ENCODE measurements at regions not wholly inside any gene's neighbourhood (a gene's known extent, or its start where the extent isn't known, plus 50 kb on each side); places are given as distances from the start of the nearest gene placed in this dataset.

GRCh38 chr20:54869765-54870164 is 394.4 kb downstream of the DOK5 start:
- no peak for ATAC-seq
- TF ChIP-seq TCF4 (CRISPR knock-in tag; IDR thresholded peaks at IDR 0.05; ENCODE audit: borderline replicate concordance): no peak
- no peak for TF ChIP-seq ISL1 (CRISPR knock-in tag; IDR thresholded peaks at IDR 0.05)
- TF ChIP-seq ZFP30 (CRISPR knock-in tag; IDR thresholded peaks at IDR 0.05): no peak
- TF ChIP-seq GLIS3 (CRISPR knock-in tag; IDR thresholded peaks at IDR 0.05): no peak
- no peak for TF ChIP-seq ESRRG (CRISPR knock-in tag; IDR thresholded peaks at IDR 0.05)
- TF ChIP-seq TSHZ2 (CRISPR knock-in tag; IDR thresholded peaks at IDR 0.05): no peak
- TF ChIP-seq ARNTL (CRISPR knock-in tag; IDR thresholded peaks at IDR 0.05; ENCODE audit: borderline replicate concordance, low read depth): no peak
- TF ChIP-seq PATZ1 (CRISPR knock-in tag; IDR thresholded peaks at IDR 0.05; ENCODE audit: borderline replicate concordance): no peak
- no peak for TF ChIP-seq BACH2 (CRISPR knock-in tag; IDR thresholded peaks at IDR 0.05; ENCODE audit: borderline replicate concordance)
- no peak for TF ChIP-seq ZFP3 (CRISPR knock-in tag; IDR thresholded peaks at IDR 0.05)
- TF ChIP-seq CREB5 (CRISPR knock-in tag; IDR thresholded peaks at IDR 0.05; ENCODE audit: low read depth): no peak
- no peak for TF ChIP-seq PPARA (CRISPR knock-in tag; IDR thresholded peaks at IDR 0.05; ENCODE audit: borderline replicate concordance)
- TF ChIP-seq SNAI2 (CRISPR knock-in tag; IDR thresholded peaks at IDR 0.05): no peak
- TF ChIP-seq CSRNP3 (CRISPR knock-in tag; IDR thresholded peaks at IDR 0.05): no peak
- no peak for TF ChIP-seq TOX (CRISPR knock-in tag; IDR thresholded peaks at IDR 0.05; ENCODE audit: borderline replicate concordance)
- no peak for TF ChIP-seq POU6F1 (CRISPR knock-in tag; IDR thresholded peaks at IDR 0.05; ENCODE audit: borderline replicate concordance, low read depth)
- TF ChIP-seq ZNF8 (CRISPR knock-in tag; IDR thresholded peaks at IDR 0.05): no peak
- no peak for TF ChIP-seq RARB (CRISPR knock-in tag; IDR thresholded peaks at IDR 0.05)
- TF ChIP-seq OSR1 (CRISPR knock-in tag; IDR thresholded peaks at IDR 0.05): no peak
- no peak for TF ChIP-seq CSDC2 (CRISPR knock-in tag; IDR thresholded peaks at IDR 0.05)

DNA sequence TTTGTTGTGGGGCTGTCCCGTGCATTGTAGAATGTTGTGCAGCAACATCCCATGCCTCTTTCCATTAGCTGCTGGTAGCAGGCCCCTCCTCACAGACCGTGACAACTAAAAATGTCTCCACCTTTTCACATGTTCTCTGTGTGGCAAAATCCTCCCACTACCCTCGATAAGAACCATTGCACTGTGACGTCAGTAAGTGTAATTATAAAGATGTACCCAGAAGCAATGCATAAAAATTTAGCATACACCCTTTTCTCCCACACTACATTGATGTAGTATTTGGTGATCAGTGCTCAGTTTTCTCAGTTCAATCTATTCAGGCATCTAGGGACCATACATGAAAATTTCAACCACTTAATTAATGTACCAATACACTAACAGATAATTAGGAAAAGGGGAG is 389.9 kb downstream of the DOK5 start:
- no peak for TF ChIP-seq CSDC2 (CRISPR knock-in tag; IDR thresholded peaks at IDR 0.05)
- TF ChIP-seq SNAI2 (CRISPR knock-in tag; IDR thresholded peaks at IDR 0.05): no peak
- TF ChIP-seq GLIS3 (CRISPR knock-in tag; IDR thresholded peaks at IDR 0.05): no peak
- TF ChIP-seq ZNF565 (CRISPR knock-in tag; conservative IDR thresholded peaks at IDR 0.05; ENCODE audit: low read depth): no peak
- TF ChIP-seq ZFP3 (CRISPR knock-in tag; IDR thresholded peaks at IDR 0.05): no peak
- TF ChIP-seq CREB5 (CRISPR knock-in tag; IDR thresholded peaks at IDR 0.05; ENCODE audit: low read depth): no peak
- TF ChIP-seq PPARA (CRISPR knock-in tag; IDR thresholded peaks at IDR 0.05; ENCODE audit: borderline replicate concordance): no peak
- TF ChIP-seq ISL1 (CRISPR knock-in tag; IDR thresholded peaks at IDR 0.05): no peak
- TF ChIP-seq ESRRG (CRISPR knock-in tag; IDR thresholded peaks at IDR 0.05): no peak
- TF ChIP-seq ZFP30 (CRISPR knock-in tag; IDR thresholded peaks at IDR 0.05): no peak
- TF ChIP-seq OSR1 (CRISPR knock-in tag; IDR thresholded peaks at IDR 0.05): no peak
- TF ChIP-seq ZNF8 (CRISPR knock-in tag; IDR thresholded peaks at IDR 0.05): no peak
- TF ChIP-seq BACH2 (CRISPR knock-in tag; IDR thresholded peaks at IDR 0.05; ENCODE audit: borderline replicate concordance): no peak
- TF ChIP-seq ZNF70 (CRISPR knock-in tag; IDR thresholded peaks at IDR 0.05): no peak
- no peak for ATAC-seq

Data from SK-N-SH treated with all-trans-retinoic acid at 6 μM for 48 hours (cell line).